HL-60/S4 treated with retinoic acid at 250 ng/mL for 4 days and 3 days (cell line): ENCODE measurements at regions not wholly inside any gene's neighbourhood (a gene's known extent, or its start where the extent isn't known, plus 50 kb on each side); places are given as distances from the start of the nearest gene placed in this dataset.

Source experiments
- in situ Hi-C: fragments of 300-500 bp; cut with MboI; formaldehyde crosslinking; loops from 2 replicates; pipeline ENCODE4 v1.7.0; 2022; ENCODE audit warnings: low sequenced_read_pairs

- in situ Hi-C loops: no loop called here
These were observed 558.7 kb downstream of the SPRY1 start for GRCh38 chr4:123955167-123955800.

- in situ Hi-C loops: no loop called here
These were observed 559.6 kb downstream of the SPRY1 start for GRCh38 chr4:123956204-123956603.

GRCh38 chr4:123966990-123967769, 570.6 kb downstream of the SPRY1 start:
- in situ Hi-C loops: no loop called here

- in situ Hi-C loops: no loop called here
These were observed 575.4 kb downstream of the SPRY1 start for GRCh38 chr4:123972031-123972430.

- in situ Hi-C loops: no loop called here
These were observed 578.0 kb downstream of the SPRY1 start for GRCh38 chr4:123974386-123975149.

- in situ Hi-C loops: no loop called here
These were observed 579.7 kb downstream of the SPRY1 start for GRCh38 chr4:123976285-123976684.

GRCh38 chr4:123976819-123977218, 580.2 kb downstream of the SPRY1 start:
- in situ Hi-C loops: no loop called here

- in situ Hi-C loops: no loop called here
These were observed 581.1 kb downstream of the SPRY1 start for GRCh38 chr4:123977641-123978081.

- in situ Hi-C loops: no loop called here
These were observed 582.0 kb downstream of the SPRY1 start for GRCh38 chr4:123978637-123979036.

GRCh38 chr4:123980736-123981300, 584.2 kb downstream of the SPRY1 start:
- in situ Hi-C loops: no loop called here

- in situ Hi-C loops: no loop called here
These were observed 588.3 kb downstream of the SPRY1 start for GRCh38 chr4:123984886-123985285.

GRCh38 chr4:123986268-123986798, 589.7 kb downstream of the SPRY1 start:
- in situ Hi-C loops: no loop called here

GRCh38 chr4:123987408-123987807, 590.8 kb downstream of the SPRY1 start:
- in situ Hi-C loops: no loop called here

- in situ Hi-C loops: no loop called here
These were observed 593.8 kb downstream of the SPRY1 start for GRCh38 chr4:123990310-123990870.

GRCh38 chr4:123994917-123995316, 598.3 kb downstream of the SPRY1 start:
- in situ Hi-C loops: no loop called here

GRCh38 chr4:123995936-123996335, 599.3 kb downstream of the SPRY1 start:
- in situ Hi-C loops: no loop called here

GRCh38 chr4:123996718-123997510, 600.3 kb downstream of the SPRY1 start:
- in situ Hi-C loops: no loop called here

GRCh38 chr4:123997776-123998449, 601.3 kb downstream of the SPRY1 start:
- in situ Hi-C loops: no loop called here

- in situ Hi-C loops: no loop called here
These were observed 603.6 kb downstream of the SPRY1 start for GRCh38 chr4:124000233-124000632.
